ENCODE measurements at regions not wholly inside any gene's neighbourhood (a gene's known extent, or its start where the extent isn't known, plus 50 kb on each side); places are given as distances from the start of the nearest gene placed in this dataset.

DNA sequence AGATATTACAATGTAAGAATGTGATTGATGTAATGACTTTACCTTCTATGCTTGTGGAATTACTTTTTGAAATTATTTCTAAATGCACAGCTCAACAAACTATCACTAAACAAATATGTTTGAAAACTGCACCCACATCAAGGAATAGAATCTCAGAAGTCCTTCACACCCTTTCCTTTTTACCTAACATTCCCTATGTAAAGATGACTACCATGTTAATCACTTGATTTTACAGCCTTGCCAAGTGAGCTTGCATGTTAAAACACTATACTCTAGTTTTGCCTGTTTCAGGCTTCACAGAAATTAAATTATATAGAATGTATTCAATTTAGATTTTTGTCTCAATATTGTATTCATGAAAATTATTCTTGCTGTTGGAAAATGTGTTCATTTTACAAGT lies 1169.4 kb upstream of the CELF2 start:
- dilution Hi-C loops (cut with MboI; ENCODE audit: extremely low pct_ligation_motif_present, low sequenced_read_pairs) (no loop called here), intact Hi-C loops (cut with micrococcal nuclease) (no loop called here)
- no peak overlapping the region for H2AFZ ChIP-seq (ENCODE audit: low read depth, low read length)
- H3K9ac ChIP-seq (replicated peaks; ENCODE audit: extremely low read depth, insufficient read depth, low read length) = no peak overlapping the region
- no peaks in the 10 kb centered on the region for H3K79me2 ChIP-seq (ENCODE audit: control insufficient read depth, insufficient read depth, low read length)
- no peak overlapping the region for H3K4me2 ChIP-seq (ENCODE audit: insufficient read depth, low read length)
- no peaks in the 10 kb centered on the region for H3K27me3 ChIP-seq (ENCODE audit: control insufficient read depth in 2 of 2, insufficient read depth in 2 of 2, low read length in 2 of 2)
- peaks cover 2% of the 10 kb centered on the region for H3K9me3 ChIP-seq (replicated peaks; ENCODE audit: control insufficient read depth, insufficient read depth, low read length)
- CTCF ChIA-PET = interaction anchor here (1.2 kb wide), 1 partner anchor 16 kb away, joined by 3 read pairs; no protein-coding TSS in a partner anchor
- TF ChIP-seq JUN (IDR thresholded peaks at IDR 0.05; ENCODE audit: borderline replicate concordance, insufficient read depth, insufficient read length, low read depth) (no peak), POLR2A (IDR thresholded peaks at IDR 0.05; ENCODE audit: low read depth, low read length) (no peak), FOS (IDR thresholded peaks at IDR 0.05; ENCODE audit: borderline replicate concordance, insufficient read depth, low read length) (no peak), MYC (IDR thresholded peaks at IDR 0.05; ENCODE audit: low read depth, low read length) (no peak), EZH2 (IDR thresholded peaks at IDR 0.05; ENCODE audit: borderline replicate concordance, low read depth, low read length, severe bottlenecking) (no peak), GATA2 (IDR thresholded peaks at IDR 0.05; ENCODE audit: insufficient read depth, insufficient read length, low read depth, low read length) (no peak), POLR2AphosphoS5 (IDR thresholded peaks at IDR 0.05; ENCODE audit: insufficient read depth, low read depth, low read length) (no peak)
- TF ChIP-seq, protein P1, sequence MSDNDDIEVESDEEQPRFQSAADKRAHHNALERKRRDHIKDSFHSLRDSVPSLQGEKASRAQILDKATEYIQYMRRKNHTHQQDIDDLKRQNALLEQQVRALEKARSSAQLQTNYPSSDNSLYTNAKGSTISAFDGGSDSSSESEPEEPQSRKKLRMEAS (IDR thresholded peaks at IDR 0.05; ENCODE audit: insufficient read depth, insufficient read length) = no peak
- TF ChIP-seq, protein P2, sequence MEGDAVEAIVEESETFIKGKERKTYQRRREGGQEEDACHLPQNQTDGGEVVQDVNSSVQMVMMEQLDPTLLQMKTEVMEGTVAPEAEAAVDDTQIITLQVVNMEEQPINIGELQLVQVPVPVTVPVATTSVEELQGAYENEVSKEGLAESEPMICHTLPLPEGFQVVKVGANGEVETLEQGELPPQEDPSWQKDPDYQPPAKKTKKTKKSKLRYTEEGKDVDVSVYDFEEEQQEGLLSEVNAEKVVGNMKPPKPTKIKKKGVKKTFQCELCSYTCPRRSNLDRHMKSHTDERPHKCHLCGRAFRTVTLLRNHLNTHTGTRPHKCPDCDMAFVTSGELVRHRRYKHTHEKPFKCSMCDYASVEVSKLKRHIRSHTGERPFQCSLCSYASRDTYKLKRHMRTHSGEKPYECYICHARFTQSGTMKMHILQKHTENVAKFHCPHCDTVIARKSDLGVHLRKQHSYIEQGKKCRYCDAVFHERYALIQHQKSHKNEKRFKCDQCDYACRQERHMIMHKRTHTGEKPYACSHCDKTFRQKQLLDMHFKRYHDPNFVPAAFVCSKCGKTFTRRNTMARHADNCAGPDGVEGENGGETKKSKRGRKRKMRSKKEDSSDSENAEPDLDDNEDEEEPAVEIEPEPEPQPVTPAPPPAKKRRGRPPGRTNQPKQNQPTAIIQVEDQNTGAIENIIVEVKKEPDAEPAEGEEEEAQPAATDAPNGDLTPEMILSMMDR (IDR thresholded peaks at IDR 0.05; ENCODE audit: extremely low read depth in 1 of 2, insufficient read depth in 1 of 2, low read depth in 1 of 2, low read length in 2 of 2) = no peak
- FAIRE-seq (no peak), DNase-seq (ENCODE audit: low read depth, low spot score) (no peak)
- H4K20me1 ChIP-seq (replicated peaks; ENCODE audit: control insufficient read depth, extremely low read depth, insufficient read depth, low read length) = no peaks in the 10 kb centered on the region
- H3K9me1 ChIP-seq (replicated peaks; ENCODE audit: control insufficient read depth, extremely low read depth, insufficient read depth, low read length) = no peaks in the 10 kb centered on the region
- BruUV-seq (replicated peaks) = no TSS peak
- H3K4me1 ChIP-seq (ENCODE audit: control insufficient read depth, extremely low read depth, insufficient read depth, low read length) = no peaks in the 10 kb centered on the region
- no peaks in the 10 kb centered on the region for H3K36me3 ChIP-seq (ENCODE audit: control insufficient read depth in 2 of 2, extremely low read depth in 1 of 2, insufficient read depth in 2 of 2, low read length in 2 of 2)
- no peak overlapping the region for H3K27ac ChIP-seq (ENCODE audit: insufficient read depth, low read depth, low read length)
- POLR2A ChIA-PET = no interaction called here
- H3K4me3 ChIP-seq (replicated peaks in 1 of 3; ENCODE audit: insufficient read depth in 1 of 3, low read depth in 1 of 3, low read length in 3 of 3) = no peak overlapping the region

Data from endothelial cell of umbilical vein (primary cell).